ENCODE measurements at regions not wholly inside any gene's neighbourhood (a gene's known extent, or its start where the extent isn't known, plus 50 kb on each side); places are given as distances from the start of the nearest gene placed in this dataset.
"Not testable (repeated sequence)": the region's sequence is repeated elsewhere in the genome, so short reads cannot be mapped to it uniquely, and the experiment has no call there.

DNA sequence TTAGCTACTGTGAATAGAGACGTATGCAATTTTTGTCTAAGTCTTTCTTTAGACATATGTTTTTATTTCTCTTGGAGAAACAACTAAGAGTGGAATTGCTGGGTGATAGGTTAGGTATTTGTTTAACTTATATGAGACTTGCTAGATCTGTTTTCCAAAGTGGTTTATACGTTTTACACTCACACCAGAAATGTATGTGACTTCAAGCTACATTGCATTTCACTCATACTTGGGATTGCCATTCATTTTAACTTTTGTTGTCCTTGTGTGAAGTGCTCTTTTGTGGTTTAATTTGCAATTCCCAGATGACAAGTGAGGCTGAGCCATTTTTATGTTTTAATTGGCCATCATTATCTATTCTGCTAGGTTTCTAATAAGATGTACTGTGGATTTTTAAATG, 817.2 kb downstream of the GLUD2 start:
- H3K36me3 Mint-ChIP-seq: no peaks in the 10 kb centered on the region

DNA sequence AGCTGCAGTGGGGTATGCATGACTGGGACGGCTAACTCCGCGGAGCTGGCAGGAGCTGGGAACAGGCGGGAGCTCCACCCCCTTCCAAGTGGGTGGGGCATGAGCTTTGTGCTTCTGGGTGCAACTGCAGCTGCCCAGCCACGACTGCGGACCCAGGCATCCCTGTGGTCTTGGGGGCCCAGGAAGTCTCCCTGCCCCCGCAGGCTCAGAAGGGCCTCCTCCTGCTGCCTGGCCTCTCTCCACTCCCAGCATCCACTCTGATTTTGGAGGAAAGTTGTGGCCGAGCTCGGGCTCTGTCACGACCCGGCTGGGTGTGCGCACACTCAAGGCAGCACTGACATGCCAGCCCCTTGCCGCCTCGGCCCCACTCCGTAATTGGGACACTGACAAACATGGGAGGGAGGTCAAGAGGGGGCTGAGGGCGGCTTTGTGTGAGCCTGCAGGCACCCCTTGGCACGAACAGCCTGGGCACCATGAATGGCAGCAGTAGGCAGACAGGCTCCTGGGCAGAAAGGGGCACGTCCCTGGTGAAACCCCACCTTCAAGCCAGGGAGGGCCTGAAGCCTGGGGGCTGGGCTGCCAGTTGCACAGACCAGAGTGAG, 822.6 kb downstream of the GLUD2 start:
- TF ChIP-seq, protein P1, sequence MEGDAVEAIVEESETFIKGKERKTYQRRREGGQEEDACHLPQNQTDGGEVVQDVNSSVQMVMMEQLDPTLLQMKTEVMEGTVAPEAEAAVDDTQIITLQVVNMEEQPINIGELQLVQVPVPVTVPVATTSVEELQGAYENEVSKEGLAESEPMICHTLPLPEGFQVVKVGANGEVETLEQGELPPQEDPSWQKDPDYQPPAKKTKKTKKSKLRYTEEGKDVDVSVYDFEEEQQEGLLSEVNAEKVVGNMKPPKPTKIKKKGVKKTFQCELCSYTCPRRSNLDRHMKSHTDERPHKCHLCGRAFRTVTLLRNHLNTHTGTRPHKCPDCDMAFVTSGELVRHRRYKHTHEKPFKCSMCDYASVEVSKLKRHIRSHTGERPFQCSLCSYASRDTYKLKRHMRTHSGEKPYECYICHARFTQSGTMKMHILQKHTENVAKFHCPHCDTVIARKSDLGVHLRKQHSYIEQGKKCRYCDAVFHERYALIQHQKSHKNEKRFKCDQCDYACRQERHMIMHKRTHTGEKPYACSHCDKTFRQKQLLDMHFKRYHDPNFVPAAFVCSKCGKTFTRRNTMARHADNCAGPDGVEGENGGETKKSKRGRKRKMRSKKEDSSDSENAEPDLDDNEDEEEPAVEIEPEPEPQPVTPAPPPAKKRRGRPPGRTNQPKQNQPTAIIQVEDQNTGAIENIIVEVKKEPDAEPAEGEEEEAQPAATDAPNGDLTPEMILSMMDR (IDR thresholded peaks at IDR 0.05; ENCODE audit: unreplicated experiment): no peak
- H3K9me3 Mint-ChIP-seq: peaks cover 9% of the 10 kb centered on the region
- no peak overlapping the region for H3K4me3 Mint-ChIP-seq
- DNase-seq (ENCODE audit: low spot score in 2 of 2, unreplicated experiment in 2 of 2): no peak
- no peaks in the 10 kb centered on the region for H3K4me1 Mint-ChIP-seq
- H3K27ac Mint-ChIP-seq: no peak overlapping the region
- H3K27me3 Mint-ChIP-seq (ENCODE audit: low read depth): no peaks in the 10 kb centered on the region
- H3K36me3 Mint-ChIP-seq: no peaks in the 10 kb centered on the region

More for the DNA sequence above, 817.2 kb downstream of the GLUD2 start:
- Mint-ChIP-seq H3K27ac (no peak overlapping the region), H3K9me3 (peaks cover 25% of the 10 kb centered on the region), H3K4me3 (no peak overlapping the region), H3K4me1 (no peaks in the 10 kb centered on the region), H3K27me3 (ENCODE audit: low read depth) (no peaks in the 10 kb centered on the region)
- no peak for DNase-seq (ENCODE audit: low spot score in 2 of 2, unreplicated experiment in 2 of 2)
- TF ChIP-seq, protein P1 (IDR thresholded peaks at IDR 0.05; ENCODE audit: unreplicated experiment): no peak

GRCh38 chrX:121871122-121871521, 823.7 kb downstream of the GLUD2 start:
- H3K27me3 Mint-ChIP-seq (ENCODE audit: low read depth): no peaks in the 10 kb centered on the region
- no peak for DNase-seq (ENCODE audit: low spot score in 2 of 2, unreplicated experiment in 2 of 2)
- TF ChIP-seq, protein P1 (IDR thresholded peaks at IDR 0.05; ENCODE audit: unreplicated experiment): no peak
- no peaks in the 10 kb centered on the region for H3K4me1 Mint-ChIP-seq
- no peaks in the 10 kb centered on the region for H3K36me3 Mint-ChIP-seq
- peaks cover 6% of the 10 kb centered on the region for H3K9me3 Mint-ChIP-seq
- no peak overlapping the region for H3K4me3 Mint-ChIP-seq
- H3K27ac Mint-ChIP-seq: no peak overlapping the region

- Mint-ChIP-seq H3K27me3 (ENCODE audit: low read depth) (no peaks in the 10 kb centered on the region), H3K9me3 (peaks cover 10% of the 10 kb centered on the region), H3K4me1 (no peaks in the 10 kb centered on the region), H3K4me3 (no peak overlapping the region), H3K27ac (no peak overlapping the region), H3K36me3 (no peaks in the 10 kb centered on the region)
- TF ChIP-seq, protein P1 (IDR thresholded peaks at IDR 0.05; ENCODE audit: unreplicated experiment): no peak
- no peak for DNase-seq (ENCODE audit: low spot score in 2 of 2, unreplicated experiment in 2 of 2)
Observed at GRCh38 chrX:121876305-121876704, 828.9 kb downstream of the GLUD2 start.

DNA sequence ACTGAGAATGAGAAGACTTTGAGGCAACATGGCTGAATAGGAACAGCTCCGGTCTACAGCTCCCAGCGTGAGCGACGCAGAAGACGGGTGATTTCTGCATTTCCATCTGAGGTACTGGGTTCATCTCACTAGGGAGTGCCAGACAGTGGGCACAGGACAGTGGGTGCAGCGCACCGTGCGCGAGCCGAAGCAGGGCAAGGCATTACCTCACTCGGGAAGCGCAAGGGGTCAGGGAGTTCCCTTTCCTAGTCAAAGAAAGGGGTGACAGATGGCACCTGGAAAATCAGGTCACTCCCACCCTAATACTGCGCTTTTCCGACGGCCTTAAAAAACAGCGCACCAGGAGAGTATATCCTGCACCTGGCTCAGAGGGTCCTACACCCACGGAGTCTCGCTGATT, 829.9 kb downstream of the GLUD2 start:
- H3K27me3 Mint-ChIP-seq (ENCODE audit: low read depth); H3K4me3 Mint-ChIP-seq; DNase-seq (ENCODE audit: low spot score in 2 of 2, unreplicated experiment in 2 of 2); H3K9me3 Mint-ChIP-seq; H3K27ac Mint-ChIP-seq; H3K36me3 Mint-ChIP-seq; H3K4me1 Mint-ChIP-seq: not testable (repeated sequence)

- H3K4me1 Mint-ChIP-seq: no peaks in the 10 kb centered on the region
- TF ChIP-seq, protein P1 (IDR thresholded peaks at IDR 0.05; ENCODE audit: unreplicated experiment): no peak
- H3K9me3 Mint-ChIP-seq: peaks cover 28% of the 10 kb centered on the region
- H3K27me3 Mint-ChIP-seq (ENCODE audit: low read depth): no peaks in the 10 kb centered on the region
- no peak overlapping the region for H3K4me3 Mint-ChIP-seq
- no peaks in the 10 kb centered on the region for H3K36me3 Mint-ChIP-seq
- no peak overlapping the region for H3K27ac Mint-ChIP-seq
- no peak for DNase-seq (ENCODE audit: low spot score in 2 of 2, unreplicated experiment in 2 of 2)
Observed at GRCh38 chrX:121886557-121886956, 839.1 kb downstream of the GLUD2 start.

Data from mesothelial cell of epicardium (in vitro differentiated cells).